ENCODE measurements at regions not wholly inside any gene's neighbourhood (a gene's known extent, or its start where the extent isn't known, plus 50 kb on each side); places are given as distances from the start of the nearest gene placed in this dataset.
"Not testable (repeated sequence)": the region's sequence is repeated elsewhere in the genome, so short reads cannot be mapped to it uniquely, and the experiment has no call there.

DNA sequence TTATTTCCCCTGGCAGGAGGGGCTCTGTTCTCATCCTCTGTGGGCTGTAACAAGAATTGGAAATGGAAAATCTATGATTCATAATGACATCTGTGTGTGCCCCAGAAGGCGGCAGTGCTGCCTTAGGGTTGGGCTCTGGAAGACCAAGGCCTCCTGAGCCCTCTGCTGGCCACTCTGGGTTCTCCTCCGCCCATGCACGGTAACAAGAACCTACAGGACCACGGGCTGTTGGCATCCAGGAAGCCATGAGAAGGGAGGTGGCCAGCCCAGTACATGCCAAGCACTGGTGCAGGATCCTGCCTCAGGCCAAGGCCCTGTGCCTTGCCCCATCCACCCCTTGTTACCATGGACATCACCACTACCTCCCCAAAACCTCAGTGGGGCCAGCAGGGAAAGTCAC, 454.2 kb downstream of the TP53TG3F start:
- WGBS, 2 donors: 67 to 74% methylated on average over 3 to 4 of the region's 4 CpGs
- H3K27ac ChIP-seq (ENCODE audit: low read depth in 1 of 2, low read length in 2 of 2); DNase-seq; ATAC-seq (ENCODE audit: low FRiP score); intact Hi-C loops (cut with DNase I); H3K27me3 ChIP-seq (ENCODE audit: control insufficient read depth in 1 of 2, insufficient read depth in 2 of 2, low read length in 1 of 2); H3K4me3 ChIP-seq (ENCODE audit: low read length in 2 of 2); H3K9me3 ChIP-seq (ENCODE audit: control insufficient read depth, low read length); H3K36me3 ChIP-seq (ENCODE audit: control insufficient read depth in 1 of 2, insufficient read depth in 2 of 2, low read length in 1 of 2); H3K4me1 ChIP-seq (ENCODE audit: control insufficient read depth in 1 of 2, insufficient read depth in 2 of 2, low read length in 2 of 2): not testable (repeated sequence)

DNA sequence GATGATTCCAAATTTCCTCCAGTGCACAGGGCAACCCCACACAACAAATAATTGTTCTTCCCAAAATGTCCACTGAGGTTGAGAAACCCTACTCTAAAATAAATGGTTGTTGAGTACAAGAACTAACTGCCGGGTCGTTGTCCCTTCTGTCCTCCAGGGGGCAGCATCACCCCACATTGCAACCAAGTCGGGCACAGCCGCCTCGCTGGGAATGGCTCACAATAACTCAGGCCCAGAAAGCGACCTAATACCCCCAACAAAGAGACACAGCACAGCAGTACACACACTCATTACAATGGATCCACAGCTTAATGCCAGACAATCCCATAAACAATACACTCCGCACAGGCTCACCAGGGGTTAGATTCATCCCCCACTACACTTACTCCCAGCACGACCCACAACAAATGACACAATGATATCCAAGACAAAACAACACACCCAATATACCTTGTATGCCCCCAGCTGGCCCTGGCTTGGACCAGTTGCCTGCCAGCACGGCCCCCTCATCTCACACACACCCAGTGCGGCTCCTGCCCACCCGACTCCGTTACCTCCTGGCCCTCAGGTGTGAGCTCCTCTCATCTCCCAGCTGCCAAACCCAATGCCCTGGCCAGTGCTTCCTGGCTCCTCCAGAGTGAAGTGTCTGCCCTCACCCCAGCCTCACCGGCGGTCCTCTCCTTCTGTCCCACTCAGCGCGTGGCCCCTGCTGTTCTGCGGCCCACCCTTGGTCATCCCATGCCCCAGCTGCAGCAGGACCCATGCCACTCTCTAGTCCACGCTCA, 461.5 kb downstream of the TP53TG3F start:
- intact Hi-C loops (cut with DNase I); H3K9me3 ChIP-seq (ENCODE audit: control insufficient read depth, low read length); ATAC-seq (ENCODE audit: low FRiP score); DNase-seq; H3K4me3 ChIP-seq (ENCODE audit: low read length in 2 of 2); H3K27me3 ChIP-seq (ENCODE audit: control insufficient read depth in 1 of 2, insufficient read depth in 2 of 2, low read length in 1 of 2); H3K36me3 ChIP-seq (ENCODE audit: control insufficient read depth in 1 of 2, insufficient read depth in 2 of 2, low read length in 1 of 2); H3K27ac ChIP-seq (ENCODE audit: low read depth in 1 of 2, low read length in 2 of 2); H3K4me1 ChIP-seq (ENCODE audit: control insufficient read depth in 1 of 2, insufficient read depth in 2 of 2, low read length in 2 of 2): not testable (repeated sequence)
- WGBS, 2 donors: 38 to 42% methylated on average over 4 to 5 of the region's 18 CpGs

DNA sequence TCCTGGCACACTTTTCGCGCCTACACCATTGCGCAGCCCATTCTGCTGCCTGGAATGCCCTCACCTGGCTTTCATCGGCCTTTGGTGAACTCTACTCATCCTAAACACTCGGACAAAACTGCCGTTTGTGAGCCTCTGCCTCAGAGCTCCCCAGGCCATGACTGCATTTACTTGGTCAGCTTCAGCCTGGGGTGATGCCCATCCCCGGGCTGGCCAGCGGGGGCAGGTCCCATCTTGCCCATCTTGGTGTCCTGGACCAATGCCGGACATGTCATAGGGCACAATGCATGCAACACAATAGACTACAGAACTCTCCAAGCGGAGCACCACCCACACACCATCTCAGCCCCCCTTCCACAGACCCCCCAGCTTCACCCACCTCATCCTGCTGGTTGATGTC, 463.5 kb downstream of the TP53TG3F start:
- H3K27ac ChIP-seq (ENCODE audit: low read depth in 1 of 2, low read length in 2 of 2); H3K4me1 ChIP-seq (ENCODE audit: control insufficient read depth in 1 of 2, insufficient read depth in 2 of 2, low read length in 2 of 2); ATAC-seq (ENCODE audit: low FRiP score); H3K27me3 ChIP-seq (ENCODE audit: control insufficient read depth in 1 of 2, insufficient read depth in 2 of 2, low read length in 1 of 2); DNase-seq; H3K36me3 ChIP-seq (ENCODE audit: control insufficient read depth in 1 of 2, insufficient read depth in 2 of 2, low read length in 1 of 2); intact Hi-C loops (cut with DNase I); H3K4me3 ChIP-seq (ENCODE audit: low read length in 2 of 2); H3K9me3 ChIP-seq (ENCODE audit: control insufficient read depth, low read length): not testable (repeated sequence)
- WGBS, 2 donors: 79 to 84% methylated on average over 8 to 10 of the region's 10 CpGs

DNA sequence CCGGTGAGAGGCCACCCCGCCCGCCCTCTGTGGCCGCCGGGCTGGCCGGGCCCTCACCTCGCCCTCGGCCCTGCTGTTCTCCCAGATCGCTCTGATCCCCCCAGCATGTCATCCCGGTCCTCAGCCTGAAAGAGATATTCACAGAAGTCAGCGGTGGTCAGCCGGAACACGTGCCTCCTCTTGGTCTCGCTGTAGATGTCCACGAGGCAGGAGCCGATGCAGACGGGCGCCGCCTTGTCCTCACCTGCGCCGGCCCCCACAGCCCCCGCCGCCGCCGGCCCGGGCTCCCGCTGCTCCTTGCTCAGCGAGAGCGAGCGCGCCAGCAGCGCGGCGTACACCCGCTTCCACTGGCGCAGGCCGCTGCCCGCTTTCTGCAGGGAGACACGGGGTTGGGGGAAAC, 468.6 kb downstream of the TP53TG3F start:
- H3K27me3 ChIP-seq (ENCODE audit: control insufficient read depth in 1 of 2, insufficient read depth in 2 of 2, low read length in 1 of 2); H3K4me3 ChIP-seq (ENCODE audit: low read length in 2 of 2); H3K9me3 ChIP-seq (ENCODE audit: control insufficient read depth, low read length); H3K36me3 ChIP-seq (ENCODE audit: control insufficient read depth in 1 of 2, insufficient read depth in 2 of 2, low read length in 1 of 2); ATAC-seq (ENCODE audit: low FRiP score); intact Hi-C loops (cut with DNase I); H3K27ac ChIP-seq (ENCODE audit: low read depth in 1 of 2, low read length in 2 of 2); H3K4me1 ChIP-seq (ENCODE audit: control insufficient read depth in 1 of 2, insufficient read depth in 2 of 2, low read length in 2 of 2): not testable (repeated sequence)
- 88 to 90% methylated on average over 7 to 37 of the region's 39 CpGs for WGBS, 2 donors
- peak in 1 of 2 donors; percentile 26 for DNase-seq

DNA sequence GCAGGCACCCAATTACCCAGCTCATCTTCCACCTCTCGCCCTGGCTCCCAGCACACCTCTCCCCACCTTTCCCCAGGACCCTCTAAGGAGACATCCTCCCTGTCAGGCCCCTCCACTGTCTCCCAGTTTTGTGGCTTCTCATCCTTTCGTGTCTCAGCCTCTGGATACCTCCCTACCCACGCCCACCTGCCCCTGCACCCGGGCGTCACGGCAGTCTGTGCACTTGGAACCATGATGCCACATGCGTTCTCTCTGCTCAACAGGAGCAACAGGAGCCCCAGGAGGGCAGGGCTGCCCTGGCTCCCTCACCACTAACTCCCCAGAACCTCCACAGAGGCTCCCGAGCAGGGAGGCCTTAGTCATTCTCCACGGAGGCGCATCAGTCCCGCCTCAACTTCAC, 472.8 kb downstream of the TP53TG3F start:
- H3K27me3 ChIP-seq (ENCODE audit: control insufficient read depth in 1 of 2, insufficient read depth in 2 of 2, low read length in 1 of 2); DNase-seq; ATAC-seq (ENCODE audit: low FRiP score); H3K9me3 ChIP-seq (ENCODE audit: control insufficient read depth, low read length); H3K27ac ChIP-seq (ENCODE audit: low read depth in 1 of 2, low read length in 2 of 2); H3K4me3 ChIP-seq (ENCODE audit: low read length in 2 of 2); intact Hi-C loops (cut with DNase I); H3K36me3 ChIP-seq (ENCODE audit: control insufficient read depth in 1 of 2, insufficient read depth in 2 of 2, low read length in 1 of 2); H3K4me1 ChIP-seq (ENCODE audit: control insufficient read depth in 1 of 2, insufficient read depth in 2 of 2, low read length in 2 of 2): not testable (repeated sequence)
- 75 to 76% methylated on average over 9 to 10 of the region's 11 CpGs for WGBS, 2 donors

DNA sequence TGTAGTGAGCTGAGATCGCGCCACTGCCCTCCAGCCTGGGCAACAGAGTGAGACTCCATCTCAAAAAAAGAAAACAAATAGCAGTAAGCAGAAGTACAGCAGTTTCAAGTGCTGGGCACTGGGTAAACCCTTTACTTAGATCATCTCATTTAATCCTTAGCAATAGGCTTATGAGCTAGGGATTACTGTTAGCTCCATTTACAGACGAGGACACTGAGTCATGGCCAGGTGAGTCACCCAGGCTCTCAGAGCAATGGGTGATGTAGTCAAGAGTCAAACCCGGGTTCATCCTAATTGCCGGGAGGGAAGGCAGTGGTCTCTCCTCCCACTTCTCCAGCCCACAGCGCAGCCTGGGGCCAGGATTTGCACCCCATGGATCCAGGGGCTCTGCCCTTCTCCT, 473.6 kb downstream of the TP53TG3F start:
- ATAC-seq (ENCODE audit: low FRiP score): peak; percentile 7
- H3K4me3 ChIP-seq (ENCODE audit: low read length in 2 of 2); H3K27ac ChIP-seq (ENCODE audit: low read depth in 1 of 2, low read length in 2 of 2); intact Hi-C loops (cut with DNase I); DNase-seq; H3K9me3 ChIP-seq (ENCODE audit: control insufficient read depth, low read length); H3K27me3 ChIP-seq (ENCODE audit: control insufficient read depth in 1 of 2, insufficient read depth in 2 of 2, low read length in 1 of 2); H3K36me3 ChIP-seq (ENCODE audit: control insufficient read depth in 1 of 2, insufficient read depth in 2 of 2, low read length in 1 of 2); H3K4me1 ChIP-seq (ENCODE audit: control insufficient read depth in 1 of 2, insufficient read depth in 2 of 2, low read length in 2 of 2): not testable (repeated sequence)
- 71 to 84% methylated on average over 3 to 5 of the region's 6 CpGs for WGBS, 2 donors

DNA sequence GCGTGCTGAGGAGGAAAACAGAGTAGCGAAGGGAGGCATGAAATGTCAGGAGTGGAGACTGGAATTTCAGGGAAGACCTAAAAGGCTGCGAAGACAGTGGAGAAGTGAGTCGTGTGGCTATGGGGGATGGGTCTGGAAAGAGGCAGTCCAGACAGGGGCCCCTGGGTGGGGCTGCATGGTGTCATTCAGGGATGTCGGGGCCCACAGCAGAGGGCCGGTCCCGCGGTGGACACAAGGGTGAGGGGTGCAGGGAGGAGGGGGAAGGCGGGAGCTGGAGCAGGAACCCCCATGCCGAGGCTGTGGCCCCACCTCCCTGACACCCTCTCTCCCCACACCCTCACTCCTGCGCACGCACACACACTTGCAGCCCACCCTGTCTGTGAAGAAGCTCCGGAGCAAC, 476.4 kb downstream of the TP53TG3F start:
- H3K4me1 ChIP-seq (ENCODE audit: control insufficient read depth in 1 of 2, insufficient read depth in 2 of 2, low read length in 2 of 2); H3K36me3 ChIP-seq (ENCODE audit: control insufficient read depth in 1 of 2, insufficient read depth in 2 of 2, low read length in 1 of 2); DNase-seq; H3K27me3 ChIP-seq (ENCODE audit: control insufficient read depth in 1 of 2, insufficient read depth in 2 of 2, low read length in 1 of 2); ATAC-seq (ENCODE audit: low FRiP score); H3K9me3 ChIP-seq (ENCODE audit: control insufficient read depth, low read length); H3K4me3 ChIP-seq (ENCODE audit: low read length in 2 of 2); intact Hi-C loops (cut with DNase I); H3K27ac ChIP-seq (ENCODE audit: low read depth in 1 of 2, low read length in 2 of 2): not testable (repeated sequence)
- WGBS, 2 donors: 87 to 100% methylated on average over 7 to 13 of the region's 13 CpGs

DNA sequence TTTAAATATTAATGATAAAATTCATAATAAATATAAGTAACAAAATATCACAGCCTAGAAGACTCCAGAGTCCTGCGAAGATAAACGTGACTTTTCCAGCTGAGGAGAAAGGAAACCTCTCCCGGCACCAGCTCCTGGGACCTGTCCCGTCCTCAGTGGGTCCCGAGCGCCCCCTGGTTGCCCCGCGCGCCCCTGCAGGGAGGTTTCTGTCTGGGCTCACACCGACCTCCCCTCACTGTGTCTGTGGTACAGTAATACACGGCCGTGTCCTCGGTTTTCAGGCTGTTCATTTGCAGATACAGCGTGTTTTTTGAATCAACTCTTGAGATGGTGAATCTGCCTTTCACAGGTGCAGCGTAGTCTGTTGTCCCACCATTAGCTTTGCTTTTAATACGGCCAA, 478.7 kb downstream of the TP53TG3F start:
- DNase-seq; H3K27ac ChIP-seq (ENCODE audit: low read depth in 1 of 2, low read length in 2 of 2); ATAC-seq (ENCODE audit: low FRiP score); H3K4me3 ChIP-seq (ENCODE audit: low read length in 2 of 2); intact Hi-C loops (cut with DNase I); H3K4me1 ChIP-seq (ENCODE audit: control insufficient read depth in 1 of 2, insufficient read depth in 2 of 2, low read length in 2 of 2); H3K36me3 ChIP-seq (ENCODE audit: control insufficient read depth in 1 of 2, insufficient read depth in 2 of 2, low read length in 1 of 2); H3K9me3 ChIP-seq (ENCODE audit: control insufficient read depth, low read length); H3K27me3 ChIP-seq (ENCODE audit: control insufficient read depth in 1 of 2, insufficient read depth in 2 of 2, low read length in 1 of 2): not testable (repeated sequence)
- 20 to 30% methylated on average over 10 to 11 of the region's 16 CpGs for WGBS, 2 donors

DNA sequence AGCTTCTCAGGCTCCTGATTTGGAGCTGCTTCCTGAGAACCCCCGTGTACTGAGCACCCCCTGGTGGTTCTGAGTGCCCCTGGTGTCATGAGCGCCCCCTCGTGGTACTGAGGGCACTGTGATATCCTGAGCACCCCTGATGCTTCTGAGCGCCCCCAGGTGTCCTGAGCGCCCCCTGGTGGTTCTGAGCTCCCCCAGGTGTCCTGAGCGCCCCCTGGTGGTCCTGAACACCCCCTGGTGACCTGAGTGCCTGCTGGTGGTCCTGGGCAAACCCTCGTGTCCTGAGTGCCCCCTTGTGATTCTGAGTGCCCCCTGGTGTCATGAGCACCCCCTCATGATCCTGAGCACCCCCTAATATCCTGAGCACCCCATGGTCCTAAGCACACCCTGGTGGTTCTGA, 502.1 kb downstream of the TP53TG3F start:
- H3K27me3 ChIP-seq (ENCODE audit: control insufficient read depth in 1 of 2, insufficient read depth in 2 of 2, low read length in 1 of 2); H3K4me1 ChIP-seq (ENCODE audit: control insufficient read depth in 1 of 2, insufficient read depth in 2 of 2, low read length in 2 of 2); intact Hi-C loops (cut with DNase I); DNase-seq; ATAC-seq (ENCODE audit: low FRiP score); H3K27ac ChIP-seq (ENCODE audit: low read depth in 1 of 2, low read length in 2 of 2); H3K4me3 ChIP-seq (ENCODE audit: low read length in 2 of 2); H3K36me3 ChIP-seq (ENCODE audit: control insufficient read depth in 1 of 2, insufficient read depth in 2 of 2, low read length in 1 of 2); H3K9me3 ChIP-seq (ENCODE audit: control insufficient read depth, low read length): not testable (repeated sequence)
- 20 to 35% methylated on average over 1 to 4 of the region's 7 CpGs for WGBS, 2 donors

Data from aorta (tissue), 5 donors.